ENCODE measurements at regions not wholly inside any gene's neighbourhood (a gene's known extent, or its start where the extent isn't known, plus 50 kb on each side); places are given as distances from the start of the nearest gene placed in this dataset.

- no peak for TF ChIP-seq TAF1 (IDR thresholded peaks at IDR 0.05; ENCODE audit: low read depth, low read length)
- no peak for TF ChIP-seq POLR2A (IDR thresholded peaks at IDR 0.05; ENCODE audit: low read depth, low read length)
Measured at GRCh38 chr18:24656551-24657443, 196.4 kb downstream of the HRH4 start.
